ENCODE measurements at regions not wholly inside any gene's neighbourhood (a gene's known extent, or its start where the extent isn't known, plus 50 kb on each side); places are given as distances from the start of the nearest gene placed in this dataset.

DNA sequence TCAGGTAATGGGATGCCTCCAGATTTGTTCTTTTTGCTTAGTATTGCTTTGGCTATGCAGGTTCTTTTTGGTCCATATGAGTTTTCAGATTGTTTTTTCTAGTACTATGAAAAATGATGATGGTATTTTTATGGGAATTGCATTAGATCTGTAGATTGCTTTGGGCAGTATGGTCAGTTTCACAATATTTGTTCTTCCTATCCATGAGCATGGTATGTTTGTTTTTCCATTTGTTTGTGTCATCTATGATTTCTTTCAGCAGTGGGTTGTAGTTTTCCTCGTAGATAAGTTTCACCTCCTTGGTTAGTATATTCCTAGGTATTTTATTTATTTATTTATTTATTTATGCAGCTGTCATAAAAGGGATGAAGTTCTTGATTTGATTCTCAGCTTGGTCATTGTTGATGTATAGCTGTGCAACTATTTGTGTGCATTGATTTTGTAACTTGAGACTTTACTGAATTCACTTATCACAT, 103.9 kb upstream of the DNAH14 start:
- Histone ChIP-seq H3K36me3 (replicated peaks in 1 of 2; ENCODE audit: control insufficient read depth in 1 of 2, insufficient read depth in 2 of 2, low read length in 1 of 2) (no peaks in the 10 kb centered on the region), H3K9ac (no peak overlapping the region), H3K27ac (ENCODE audit: low read depth in 2 of 2, low read length in 1 of 2) (no peak overlapping the region), H3K4me3 (ENCODE audit: low read depth in 2 of 2, low read length in 1 of 2) (no peak overlapping the region), H3K9me3 (0 out of 2 replicates have a peak, but pooled peaks cover 4% of the 10 kb centered on the region), H3K4me1 (ENCODE audit: control insufficient read depth in 1 of 2, insufficient read depth in 2 of 2, low read depth in 1 of 2, low read length in 1 of 2) (no peaks in the 10 kb centered on the region), H3K9me2 (no peaks in the 10 kb centered on the region), H3K27me3 (ENCODE audit: insufficient read depth) (no peaks in the 10 kb centered on the region), H4K20me1 (ENCODE audit: insufficient read depth) (no peaks in the 10 kb centered on the region), H3K79me2 (ENCODE audit: insufficient read depth) (no peaks in the 10 kb centered on the region), H2AFZ (ENCODE audit: low read depth) (no peak overlapping the region), H3F3A (replicated peaks; ENCODE audit: insufficient read depth) (no peaks in the 10 kb centered on the region), H3K4me2 (no peak overlapping the region)
- ChIA-PET CTCF (interaction anchor here (0.6 kb wide), 1 partner anchor 38 kb away, joined by 3 read pairs; no protein-coding TSS in a partner anchor), POLR2A (no interaction called here)
- 19% methylated on average over 1 of the region's 1 CpG for WGBS (ENCODE audit: low lambda C conversion rate)
- no peak for TF ChIP-seq TCF12 (IDR thresholded peaks at IDR 0.05)
- DNase-seq, result no peak

DNA sequence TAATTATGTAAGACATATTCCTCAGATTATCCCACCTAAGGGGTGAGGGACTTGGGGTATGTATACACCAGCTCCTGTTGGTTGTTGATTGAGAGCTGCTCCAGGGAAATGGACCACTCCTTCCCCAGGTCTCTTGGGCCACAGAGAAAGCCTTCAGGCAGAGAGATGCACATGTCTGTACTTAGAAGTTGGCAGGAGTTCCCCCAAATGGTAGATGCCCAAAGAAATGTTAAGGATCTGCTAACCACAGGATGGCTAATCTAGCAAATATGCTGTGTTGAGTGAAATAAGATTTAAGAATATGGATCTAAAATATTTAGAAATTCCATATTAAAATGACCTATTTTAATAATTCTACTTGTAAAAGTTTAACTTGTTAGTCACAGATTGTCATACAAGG, 100.8 kb upstream of the DNAH14 start:
- Histone ChIP-seq H3K36me3 (replicated peaks in 1 of 2; ENCODE audit: control insufficient read depth in 1 of 2, insufficient read depth in 2 of 2, low read length in 1 of 2) (no peaks in the 10 kb centered on the region), H3K27me3 (ENCODE audit: insufficient read depth) (no peaks in the 10 kb centered on the region), H3K9me2 (no peaks in the 10 kb centered on the region), H3K79me2 (ENCODE audit: insufficient read depth) (no peaks in the 10 kb centered on the region), H3K4me3 (ENCODE audit: low read depth in 2 of 2, low read length in 1 of 2) (no peak overlapping the region), H3K9ac (no peak overlapping the region), H3K4me2 (no peak overlapping the region), H3F3A (replicated peaks; ENCODE audit: insufficient read depth) (no peaks in the 10 kb centered on the region), H4K20me1 (ENCODE audit: insufficient read depth) (no peaks in the 10 kb centered on the region), H3K9me3 (0 out of 2 replicates have a peak, but pooled peaks cover 6% of the 10 kb centered on the region), H3K4me1 (ENCODE audit: control insufficient read depth in 1 of 2, insufficient read depth in 2 of 2, low read depth in 1 of 2, low read length in 1 of 2) (no peaks in the 10 kb centered on the region), H2AFZ (ENCODE audit: low read depth) (no peak overlapping the region), H3K27ac (ENCODE audit: low read depth in 2 of 2, low read length in 1 of 2) (no peak overlapping the region)
- TF ChIP-seq GATA2 (CRISPR knock-in tag; IDR thresholded peaks at IDR 0.05), result no peak
- TF ChIP-seq TCF12 (IDR thresholded peaks at IDR 0.05), result peak; percentile 8; the same call in 1 of the 2 replicates
- TF ChIP-seq, protein P1, sequence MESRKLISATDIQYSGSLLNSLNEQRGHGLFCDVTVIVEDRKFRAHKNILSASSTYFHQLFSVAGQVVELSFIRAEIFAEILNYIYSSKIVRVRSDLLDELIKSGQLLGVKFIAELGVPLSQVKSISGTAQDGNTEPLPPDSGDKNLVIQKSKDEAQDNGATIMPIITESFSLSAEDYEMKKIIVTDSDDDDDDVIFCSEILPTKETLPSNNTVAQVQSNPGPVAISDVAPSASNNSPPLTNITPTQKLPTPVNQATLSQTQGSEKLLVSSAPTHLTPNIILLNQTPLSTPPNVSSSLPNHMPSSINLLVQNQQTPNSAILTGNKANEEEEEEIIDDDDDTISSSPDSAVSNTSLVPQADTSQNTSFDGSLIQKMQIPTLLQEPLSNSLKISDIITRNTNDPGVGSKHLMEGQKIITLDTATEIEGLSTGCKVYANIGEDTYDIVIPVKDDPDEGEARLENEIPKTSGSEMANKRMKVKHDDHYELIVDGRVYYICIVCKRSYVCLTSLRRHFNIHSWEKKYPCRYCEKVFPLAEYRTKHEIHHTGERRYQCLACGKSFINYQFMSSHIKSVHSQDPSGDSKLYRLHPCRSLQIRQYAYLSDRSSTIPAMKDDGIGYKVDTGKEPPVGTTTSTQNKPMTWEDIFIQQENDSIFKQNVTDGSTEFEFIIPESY (IDR thresholded peaks at IDR 0.05; ENCODE audit: borderline replicate concordance, low read depth), result no peak
- TF ChIP-seq JUND (IDR thresholded peaks at IDR 0.05), result peak; percentile 20; the same call in 1 of the 2 replicates
- POLR2A ChIA-PET, result no interaction called here
- no peak for DNase-seq
- CTCF ChIA-PET, result no interaction called here

DNA sequence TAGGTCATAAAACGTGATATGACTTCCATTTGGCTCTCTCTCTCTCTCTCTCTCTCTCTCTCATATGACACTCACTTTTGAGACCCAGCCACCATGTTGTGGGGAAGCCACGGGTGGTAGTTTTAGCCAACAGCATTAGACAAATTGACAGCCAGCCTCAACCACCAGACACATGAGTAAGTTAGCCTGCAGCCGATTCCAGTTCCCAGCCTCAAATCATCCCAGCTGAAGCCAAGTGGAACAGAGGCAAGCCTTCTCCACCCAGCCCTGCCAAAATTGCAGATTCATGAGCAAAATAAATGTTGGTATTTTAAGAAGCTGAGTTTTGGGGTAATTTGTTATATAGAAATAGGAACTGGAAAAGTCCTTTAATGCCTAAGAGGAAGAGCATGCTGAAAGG, 98.0 kb upstream of the DNAH14 start:
- no peak overlapping the region for H3K27ac ChIP-seq (ENCODE audit: low read depth in 2 of 2, low read length in 1 of 2)
- 24% methylated on average over 3 of the region's 3 CpGs for whole genome bisulfite sequencing (ENCODE audit: low lambda C conversion rate)
- TF ChIP-seq, protein P2, sequence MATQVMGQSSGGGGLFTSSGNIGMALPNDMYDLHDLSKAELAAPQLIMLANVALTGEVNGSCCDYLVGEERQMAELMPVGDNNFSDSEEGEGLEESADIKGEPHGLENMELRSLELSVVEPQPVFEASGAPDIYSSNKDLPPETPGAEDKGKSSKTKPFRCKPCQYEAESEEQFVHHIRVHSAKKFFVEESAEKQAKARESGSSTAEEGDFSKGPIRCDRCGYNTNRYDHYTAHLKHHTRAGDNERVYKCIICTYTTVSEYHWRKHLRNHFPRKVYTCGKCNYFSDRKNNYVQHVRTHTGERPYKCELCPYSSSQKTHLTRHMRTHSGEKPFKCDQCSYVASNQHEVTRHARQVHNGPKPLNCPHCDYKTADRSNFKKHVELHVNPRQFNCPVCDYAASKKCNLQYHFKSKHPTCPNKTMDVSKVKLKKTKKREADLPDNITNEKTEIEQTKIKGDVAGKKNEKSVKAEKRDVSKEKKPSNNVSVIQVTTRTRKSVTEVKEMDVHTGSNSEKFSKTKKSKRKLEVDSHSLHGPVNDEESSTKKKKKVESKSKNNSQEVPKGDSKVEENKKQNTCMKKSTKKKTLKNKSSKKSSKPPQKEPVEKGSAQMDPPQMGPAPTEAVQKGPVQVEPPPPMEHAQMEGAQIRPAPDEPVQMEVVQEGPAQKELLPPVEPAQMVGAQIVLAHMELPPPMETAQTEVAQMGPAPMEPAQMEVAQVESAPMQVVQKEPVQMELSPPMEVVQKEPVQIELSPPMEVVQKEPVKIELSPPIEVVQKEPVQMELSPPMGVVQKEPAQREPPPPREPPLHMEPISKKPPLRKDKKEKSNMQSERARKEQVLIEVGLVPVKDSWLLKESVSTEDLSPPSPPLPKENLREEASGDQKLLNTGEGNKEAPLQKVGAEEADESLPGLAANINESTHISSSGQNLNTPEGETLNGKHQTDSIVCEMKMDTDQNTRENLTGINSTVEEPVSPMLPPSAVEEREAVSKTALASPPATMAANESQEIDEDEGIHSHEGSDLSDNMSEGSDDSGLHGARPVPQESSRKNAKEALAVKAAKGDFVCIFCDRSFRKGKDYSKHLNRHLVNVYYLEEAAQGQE (IDR thresholded peaks at IDR 0.05; ENCODE audit: low read depth, low read length), result no peak
- no peak for TF ChIP-seq NFIC (IDR thresholded peaks at IDR 0.05; ENCODE audit: borderline replicate concordance)
- no peak for TF ChIP-seq SMC3 (IDR thresholded peaks at IDR 0.05; ENCODE audit: low read depth, low read length)
- no peak for TF ChIP-seq YY1 (IDR thresholded peaks at IDR 0.05; ENCODE audit: low read depth)
- TF ChIP-seq, protein P1 (IDR thresholded peaks at IDR 0.05; ENCODE audit: borderline replicate concordance, low read depth), result no peak
- TF ChIP-seq, protein P3, sequence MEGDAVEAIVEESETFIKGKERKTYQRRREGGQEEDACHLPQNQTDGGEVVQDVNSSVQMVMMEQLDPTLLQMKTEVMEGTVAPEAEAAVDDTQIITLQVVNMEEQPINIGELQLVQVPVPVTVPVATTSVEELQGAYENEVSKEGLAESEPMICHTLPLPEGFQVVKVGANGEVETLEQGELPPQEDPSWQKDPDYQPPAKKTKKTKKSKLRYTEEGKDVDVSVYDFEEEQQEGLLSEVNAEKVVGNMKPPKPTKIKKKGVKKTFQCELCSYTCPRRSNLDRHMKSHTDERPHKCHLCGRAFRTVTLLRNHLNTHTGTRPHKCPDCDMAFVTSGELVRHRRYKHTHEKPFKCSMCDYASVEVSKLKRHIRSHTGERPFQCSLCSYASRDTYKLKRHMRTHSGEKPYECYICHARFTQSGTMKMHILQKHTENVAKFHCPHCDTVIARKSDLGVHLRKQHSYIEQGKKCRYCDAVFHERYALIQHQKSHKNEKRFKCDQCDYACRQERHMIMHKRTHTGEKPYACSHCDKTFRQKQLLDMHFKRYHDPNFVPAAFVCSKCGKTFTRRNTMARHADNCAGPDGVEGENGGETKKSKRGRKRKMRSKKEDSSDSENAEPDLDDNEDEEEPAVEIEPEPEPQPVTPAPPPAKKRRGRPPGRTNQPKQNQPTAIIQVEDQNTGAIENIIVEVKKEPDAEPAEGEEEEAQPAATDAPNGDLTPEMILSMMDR (IDR thresholded peaks at IDR 0.05), result no peak
- no peak for TF ChIP-seq SIN3A (IDR thresholded peaks at IDR 0.05; ENCODE audit: borderline replicate concordance, low read depth, low read length)

More for the DNA sequence above, 98.0 kb upstream of the DNAH14 start:
- Histone ChIP-seq H3K9ac (no peak overlapping the region), H3K36me3 (replicated peaks in 1 of 2; ENCODE audit: control insufficient read depth in 1 of 2, insufficient read depth in 2 of 2, low read length in 1 of 2) (no peaks in the 10 kb centered on the region), H3K4me2 (no peak overlapping the region), H3K9me3 (0 out of 2 replicates have a peak, but pooled peaks cover 6% of the 10 kb centered on the region), H4K20me1 (ENCODE audit: insufficient read depth) (no peaks in the 10 kb centered on the region), H3K4me1 (ENCODE audit: control insufficient read depth in 1 of 2, insufficient read depth in 2 of 2, low read depth in 1 of 2, low read length in 1 of 2) (no peaks in the 10 kb centered on the region), H3K79me2 (ENCODE audit: insufficient read depth) (no peaks in the 10 kb centered on the region), H3K9me2 (no peaks in the 10 kb centered on the region), H3K27me3 (ENCODE audit: insufficient read depth) (no peaks in the 10 kb centered on the region), H3K4me3 (ENCODE audit: low read depth in 2 of 2, low read length in 1 of 2) (no peak overlapping the region), H3F3A (replicated peaks; ENCODE audit: insufficient read depth) (no peaks in the 10 kb centered on the region), H2AFZ (ENCODE audit: low read depth) (no peak overlapping the region)
- no peak for DNase-seq
- ChIA-PET POLR2A (no interaction called here), CTCF (no interaction called here)

All from SK-N-SH (cell line).